DND-41 (cell line): ENCODE measurements at regions not wholly inside any gene's neighbourhood (a gene's known extent, or its start where the extent isn't known, plus 50 kb on each side); places are given as distances from the start of the nearest gene placed in this dataset.

Experiments used
- ATAC-seq: fragments of 200-7000 bp; cut with Tn5 transposase; 3 replicates; pipeline ENCODE4 v1.9.1; 2021; ENCODE audit warnings: low read depth; ENCODE audit not compliant: insufficient read depth
- DNase-seq: peaks from one replicate; pipeline ENCODE4 v3.0.0-alpha.2; 2020
- H2AFZ ChIP-seq: 2 replicates; pipeline ENCODE4 v1.6.0; 2012; ENCODE audit warnings: low read depth, low read length
- H3K27ac ChIP-seq: 2 replicates; pipeline ENCODE4 v1.5.1; 2012; ENCODE audit warnings: low read length, inconsistent platforms
- H3K27me3 ChIP-seq: fragments of 200-600 bp; sonication (generic); 2 replicates; pipeline ENCODE4 v1.6.0; 2012; ENCODE audit warnings: low read length, mild to moderate bottlenecking, inconsistent platforms; ENCODE audit not compliant: insufficient read depth, poor library complexity
- H3K36me3 ChIP-seq: 2 replicates; pipeline ENCODE4 v1.5.1; 2012; ENCODE audit warnings: low read length, inconsistent platforms; ENCODE audit not compliant: insufficient read depth
- H3K4me1 ChIP-seq: 2 replicates; pipeline ENCODE4 v1.5.1; 2012; ENCODE audit warnings: mild to moderate bottlenecking, low read length; ENCODE audit not compliant: insufficient read depth
- H3K4me2 ChIP-seq: 2 replicates; pipeline ENCODE4 v1.6.0; 2012; ENCODE audit warnings: mild to moderate bottlenecking, moderate library complexity, low read length, inconsistent platforms; ENCODE audit not compliant: insufficient read depth
- H3K4me3 ChIP-seq, 2 experiments: fragments of 200-600 bp in 1 of 2; shearing (Covaris generic) in 1 of 2; 2 replicates each; pipeline ENCODE4 v1.5.1; 2012 to 2016; ENCODE audit warnings: inconsistent platforms in 2 of 2, low read length in 2 of 2, mild to moderate bottlenecking in 2 of 2, low read depth in 1 of 2, moderate library complexity in 1 of 2
- H3K79me2 ChIP-seq: 2 replicates; pipeline ENCODE4 v1.6.0; 2012; ENCODE audit warnings: low read length, inconsistent platforms; ENCODE audit not compliant: insufficient read depth
- H3K9ac ChIP-seq: 2 replicates; pipeline ENCODE4 v1.6.0; 2012; ENCODE audit warnings: low read depth, mild to moderate bottlenecking, inconsistent platforms, low read length, moderate library complexity
- H3K9me3 ChIP-seq: 2 replicates; pipeline ENCODE4 v1.5.1; 2012; ENCODE audit warnings: low read length, moderate library complexity, mild to moderate bottlenecking, inconsistent platforms; ENCODE audit not compliant: insufficient read depth, severe bottlenecking
- H4K20me1 ChIP-seq: 2 replicates; pipeline ENCODE4 v1.6.0; 2012; ENCODE audit warnings: low read length; ENCODE audit not compliant: insufficient read depth
- CTCF ChIP-seq: IDR thresholded peaks from 2 replicates; pipeline ENCODE4 v1.5.1; 2012; ENCODE audit warnings: borderline replicate concordance, low read length, moderate library complexity, mild to moderate bottlenecking; ENCODE audit not compliant: poor library complexity, severe bottlenecking; ENCODE audit errors: extremely low read depth
- EZH2 ChIP-seq: IDR thresholded peaks from 3 replicates; pipeline ENCODE4 v1.6.1; 2012; ENCODE audit warnings: borderline replicate concordance, low read depth, mild to moderate bottlenecking, moderate library complexity, low read length, inconsistent platforms; ENCODE audit not compliant: severe bottlenecking

GRCh38 chr14:97287956-97288355, 490.8 kb downstream of the VRK1 start:
- TF ChIP-seq EZH2 (no peak), CTCF (no peak)
- Histone ChIP-seq H3K9ac (no peak overlapping the region), H3K36me3 (no peaks in the 10 kb centered on the region), H3K27me3 (no peaks in the 10 kb centered on the region), H3K4me2 (no peak overlapping the region), H2AFZ (no peak overlapping the region), H4K20me1 (no peaks in the 10 kb centered on the region), H3K79me2 (no peaks in the 10 kb centered on the region), H3K9me3 (no peaks in the 10 kb centered on the region), H3K27ac (no peak overlapping the region), H3K4me1 (peaks cover 37% of the 10 kb centered on the region), H3K4me3 (no peak overlapping the region)
- ATAC-seq (no peak), DNase-seq (no peak)

DNA sequence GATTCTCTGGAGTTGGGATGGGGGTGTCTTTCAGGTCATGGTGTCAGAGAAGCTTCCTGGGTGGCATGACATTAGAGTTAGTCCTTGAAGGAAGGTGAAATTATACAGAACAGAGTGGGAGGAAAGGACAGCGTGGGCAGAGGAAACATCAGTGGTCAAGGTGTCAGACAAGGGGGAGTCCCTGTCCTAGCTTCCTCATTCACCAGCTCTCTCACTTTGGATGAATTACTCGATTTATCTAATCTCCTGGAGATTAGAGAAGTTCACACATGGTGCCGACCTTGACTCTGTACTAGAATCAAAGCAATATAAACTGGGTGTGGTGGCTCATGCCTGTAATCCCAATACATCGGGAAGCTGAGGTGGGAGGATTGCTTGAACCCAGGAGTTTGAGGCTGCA, 492.9 kb downstream of the VRK1 start:
- Histone ChIP-seq H3K4me2 (no peak overlapping the region), H3K4me1 (peaks cover 16% of the 10 kb centered on the region), H2AFZ (no peak overlapping the region), H4K20me1 (no peaks in the 10 kb centered on the region), H3K4me3 (no peak overlapping the region), H3K9me3 (no peaks in the 10 kb centered on the region), H3K36me3 (no peaks in the 10 kb centered on the region), H3K27me3 (no peaks in the 10 kb centered on the region), H3K27ac (no peak overlapping the region), H3K9ac (no peak overlapping the region), H3K79me2 (no peaks in the 10 kb centered on the region)
- TF ChIP-seq EZH2: no peak
- no peak for TF ChIP-seq CTCF
- no peak for DNase-seq
- ATAC-seq: no peak

DNA sequence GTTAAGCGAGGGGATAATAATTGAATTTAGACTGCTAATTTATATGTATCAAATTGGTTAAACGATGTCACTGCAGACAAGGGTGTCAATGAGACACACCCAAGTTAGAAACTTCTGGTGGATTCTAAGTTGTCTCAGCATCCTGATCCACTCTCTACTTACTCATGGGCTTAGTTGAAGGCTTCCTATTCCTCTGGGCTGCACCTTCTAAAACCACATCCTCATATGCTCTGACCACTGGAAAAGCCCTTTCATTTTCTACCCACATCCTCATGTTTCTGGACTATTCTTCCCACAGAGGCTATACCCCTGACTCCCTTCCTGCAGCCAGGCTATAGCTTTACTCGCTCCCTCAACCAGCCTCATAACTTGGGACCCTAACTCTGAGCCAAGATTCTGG, 493.8 kb downstream of the VRK1 start:
- Histone ChIP-seq H3K36me3 (no peaks in the 10 kb centered on the region), H3K4me3 (no peak overlapping the region), H2AFZ (no peak overlapping the region), H3K27ac (0 out of 2 replicates have a peak overlapping the region, but pooled peaks have one; percentile 18), H3K9ac (no peak overlapping the region), H3K27me3 (no peaks in the 10 kb centered on the region), H4K20me1 (no peaks in the 10 kb centered on the region), H3K9me3 (no peaks in the 10 kb centered on the region), H3K79me2 (no peaks in the 10 kb centered on the region), H3K4me2 (no peak overlapping the region), H3K4me1 (peaks cover 15% of the 10 kb centered on the region)
- ATAC-seq: peak; percentile 85
- TF ChIP-seq CTCF: no peak
- peak; percentile 25 for DNase-seq

GRCh38 chr14:97293659-97294058, 496.5 kb downstream of the VRK1 start:
- no peaks in the 10 kb centered on the region for H3K27me3 ChIP-seq
- peaks cover 15% of the 10 kb centered on the region for H3K4me1 ChIP-seq
- no peaks in the 10 kb centered on the region for H4K20me1 ChIP-seq
- no peaks in the 10 kb centered on the region for H3K79me2 ChIP-seq
- H3K4me3 ChIP-seq: no peak overlapping the region
- ATAC-seq (no peak), DNase-seq (no peak)
- H3K4me2 ChIP-seq: no peak overlapping the region
- no peak overlapping the region for H3K9ac ChIP-seq
- H2AFZ ChIP-seq: no peak overlapping the region
- no peaks in the 10 kb centered on the region for H3K9me3 ChIP-seq
- no peak overlapping the region for H3K27ac ChIP-seq
- no peak for TF ChIP-seq CTCF
- no peak for TF ChIP-seq EZH2
- no peaks in the 10 kb centered on the region for H3K36me3 ChIP-seq
